ENCODE measurements at regions not wholly inside any gene's neighbourhood (a gene's known extent, or its start where the extent isn't known, plus 50 kb on each side); places are given as distances from the start of the nearest gene placed in this dataset.

GRCh38 chr14:26385310-26385709 lies 212.5 kb downstream of the NOVA1 start:
- DNase-seq = no peak
- TF ChIP-seq POLR2AphosphoS5 (IDR thresholded peaks at IDR 0.05) (no peak), POLR2A (IDR thresholded peaks at IDR 0.05) (no peak)
- TF ChIP-seq, protein P1, sequence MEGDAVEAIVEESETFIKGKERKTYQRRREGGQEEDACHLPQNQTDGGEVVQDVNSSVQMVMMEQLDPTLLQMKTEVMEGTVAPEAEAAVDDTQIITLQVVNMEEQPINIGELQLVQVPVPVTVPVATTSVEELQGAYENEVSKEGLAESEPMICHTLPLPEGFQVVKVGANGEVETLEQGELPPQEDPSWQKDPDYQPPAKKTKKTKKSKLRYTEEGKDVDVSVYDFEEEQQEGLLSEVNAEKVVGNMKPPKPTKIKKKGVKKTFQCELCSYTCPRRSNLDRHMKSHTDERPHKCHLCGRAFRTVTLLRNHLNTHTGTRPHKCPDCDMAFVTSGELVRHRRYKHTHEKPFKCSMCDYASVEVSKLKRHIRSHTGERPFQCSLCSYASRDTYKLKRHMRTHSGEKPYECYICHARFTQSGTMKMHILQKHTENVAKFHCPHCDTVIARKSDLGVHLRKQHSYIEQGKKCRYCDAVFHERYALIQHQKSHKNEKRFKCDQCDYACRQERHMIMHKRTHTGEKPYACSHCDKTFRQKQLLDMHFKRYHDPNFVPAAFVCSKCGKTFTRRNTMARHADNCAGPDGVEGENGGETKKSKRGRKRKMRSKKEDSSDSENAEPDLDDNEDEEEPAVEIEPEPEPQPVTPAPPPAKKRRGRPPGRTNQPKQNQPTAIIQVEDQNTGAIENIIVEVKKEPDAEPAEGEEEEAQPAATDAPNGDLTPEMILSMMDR (IDR thresholded peaks at IDR 0.05 in 8 of 11, conservative IDR thresholded peaks at IDR 0.05 in 3 of 11) = no peak
- intact Hi-C loops (cut with DNase I; ENCODE audit: low total_unique reads) = no loop called here
- Histone ChIP-seq H3K9me3 (peaks cover 0 to 8% (median 0%) of the 10 kb centered on the region in 8 donors), H3K4me3 (no peak overlapping the region), H3K36me3 (no peaks in the 10 kb centered on the region), H3K4me1 (no peaks in the 10 kb centered on the region), H3K27me3 (replicated peaks in 1 of 7) (no peaks in the 10 kb centered on the region), H3K27ac (no peak overlapping the region)
- WGBS, 5 donors = 73 to 86% (median 81%) methylated on average over 3 of the region's 3 CpGs

GRCh38 chr14:26382901-26383685 lies 214.7 kb downstream of the NOVA1 start:
- H3K27ac ChIP-seq = no peak overlapping the region
- no peak for TF ChIP-seq POLR2A (IDR thresholded peaks at IDR 0.05)
- TF ChIP-seq POLR2AphosphoS5 (IDR thresholded peaks at IDR 0.05) = no peak
- TF ChIP-seq, protein P1 (IDR thresholded peaks at IDR 0.05 in 8 of 11, conservative IDR thresholded peaks at IDR 0.05 in 3 of 11) = no peak
- H3K4me1 ChIP-seq = no peaks in the 10 kb centered on the region
- H3K9me3 ChIP-seq = peaks cover 0 to 8% (median 0%) of the 10 kb centered on the region in 8 donors
- no peak overlapping the region for H3K4me3 ChIP-seq
- H3K36me3 ChIP-seq = no peaks in the 10 kb centered on the region
- intact Hi-C loops (cut with DNase I; ENCODE audit: low total_unique reads) = no loop called here
- no peaks in the 10 kb centered on the region for H3K27me3 ChIP-seq (replicated peaks in 1 of 7)
- 80 to 92% (median 89%) methylated on average over 6 of the region's 6 CpGs for whole genome bisulfite sequencing, 5 donors
- DNase-seq = no peak

GRCh38 chr14:26381405-26381804 lies 216.4 kb downstream of the NOVA1 start:
- Histone ChIP-seq H3K9me3 (peaks cover 0 to 8% (median 0%) of the 10 kb centered on the region in 8 donors), H3K27ac (no peak overlapping the region), H3K4me1 (no peaks in the 10 kb centered on the region), H3K36me3 (no peaks in the 10 kb centered on the region), H3K4me3 (no peak overlapping the region), H3K27me3 (replicated peaks in 1 of 7) (no peaks in the 10 kb centered on the region)
- 64 to 81% (median 71%) methylated on average over 2 of the region's 2 CpGs for WGBS, 5 donors
- intact Hi-C loops (cut with DNase I; ENCODE audit: low total_unique reads) = no loop called here
- TF ChIP-seq POLR2A (IDR thresholded peaks at IDR 0.05) (no peak), POLR2AphosphoS5 (IDR thresholded peaks at IDR 0.05) (no peak)
- TF ChIP-seq, protein P1 (IDR thresholded peaks at IDR 0.05 in 8 of 11, conservative IDR thresholded peaks at IDR 0.05 in 3 of 11) = no peak
- DNase-seq = no peak

- Histone ChIP-seq H3K27me3 (replicated peaks in 1 of 7) (no peaks in the 10 kb centered on the region), H3K4me3 (no peak overlapping the region), H3K4me1 (no peaks in the 10 kb centered on the region), H3K9me3 (peaks cover 0 to 7% (median 0%) of the 10 kb centered on the region in 8 donors), H3K36me3 (no peaks in the 10 kb centered on the region), H3K27ac (no peak overlapping the region)
- TF ChIP-seq POLR2AphosphoS5 (IDR thresholded peaks at IDR 0.05) (no peak), POLR2A (IDR thresholded peaks at IDR 0.05) (no peak)
- TF ChIP-seq, protein P1 (IDR thresholded peaks at IDR 0.05 in 8 of 11, conservative IDR thresholded peaks at IDR 0.05 in 3 of 11) = no peak
- DNase-seq = no peak
- intact Hi-C loops (cut with DNase I; ENCODE audit: low total_unique reads) = no loop called here
- WGBS, 5 donors = 75 to 92% (median 79%) methylated on average over 1 of the region's 1 CpG
These were observed 217.2 kb downstream of the NOVA1 start for GRCh38 chr14:26380637-26381036.
